ENCODE measurements at regions not wholly inside any gene's neighbourhood (a gene's known extent, or its start where the extent isn't known, plus 50 kb on each side); places are given as distances from the start of the nearest gene placed in this dataset.

- TF ChIP-seq CTCF (IDR thresholded peaks at IDR 0.05) (no peak), POLR2A (IDR thresholded peaks at IDR 0.05) (no peak), EP300 (IDR thresholded peaks at IDR 0.05) (no peak)
Observed at GRCh38 chr2:56860991-56861390, 677.2 kb downstream of the CCDC85A start.

All from tibial nerve (tissue), 4 donors.